DND-41 (cell line): ENCODE measurements at regions not wholly inside any gene's neighbourhood (a gene's known extent, or its start where the extent isn't known, plus 50 kb on each side); places are given as distances from the start of the nearest gene placed in this dataset.

Experiments used
- ATAC-seq: fragments of 200-7000 bp; cut with Tn5 transposase; 3 replicates; pipeline ENCODE4 v1.9.1; 2021; ENCODE audit warnings: low read depth; ENCODE audit not compliant: insufficient read depth
- DNase-seq: peaks from one replicate; pipeline ENCODE4 v3.0.0-alpha.2; 2020
- H2AFZ ChIP-seq: 2 replicates; pipeline ENCODE4 v1.6.0; 2012; ENCODE audit warnings: low read depth, low read length
- H3K27ac ChIP-seq: 2 replicates; pipeline ENCODE4 v1.5.1; 2012; ENCODE audit warnings: low read length, inconsistent platforms
- H3K27me3 ChIP-seq: fragments of 200-600 bp; sonication (generic); 2 replicates; pipeline ENCODE4 v1.6.0; 2012; ENCODE audit warnings: low read length, mild to moderate bottlenecking, inconsistent platforms; ENCODE audit not compliant: insufficient read depth, poor library complexity
- H3K36me3 ChIP-seq: 2 replicates; pipeline ENCODE4 v1.5.1; 2012; ENCODE audit warnings: low read length, inconsistent platforms; ENCODE audit not compliant: insufficient read depth
- H3K4me1 ChIP-seq: 2 replicates; pipeline ENCODE4 v1.5.1; 2012; ENCODE audit warnings: mild to moderate bottlenecking, low read length; ENCODE audit not compliant: insufficient read depth
- H3K4me2 ChIP-seq: 2 replicates; pipeline ENCODE4 v1.6.0; 2012; ENCODE audit warnings: mild to moderate bottlenecking, moderate library complexity, low read length, inconsistent platforms; ENCODE audit not compliant: insufficient read depth
- H3K4me3 ChIP-seq, 2 experiments: fragments of 200-600 bp in 1 of 2; shearing (Covaris generic) in 1 of 2; 2 replicates each; pipeline ENCODE4 v1.5.1; 2012 to 2016; ENCODE audit warnings: inconsistent platforms in 2 of 2, low read length in 2 of 2, mild to moderate bottlenecking in 2 of 2, low read depth in 1 of 2, moderate library complexity in 1 of 2
- H3K79me2 ChIP-seq: 2 replicates; pipeline ENCODE4 v1.6.0; 2012; ENCODE audit warnings: low read length, inconsistent platforms; ENCODE audit not compliant: insufficient read depth
- H3K9ac ChIP-seq: 2 replicates; pipeline ENCODE4 v1.6.0; 2012; ENCODE audit warnings: low read depth, mild to moderate bottlenecking, inconsistent platforms, low read length, moderate library complexity
- H3K9me3 ChIP-seq: 2 replicates; pipeline ENCODE4 v1.5.1; 2012; ENCODE audit warnings: low read length, moderate library complexity, mild to moderate bottlenecking, inconsistent platforms; ENCODE audit not compliant: insufficient read depth, severe bottlenecking
- H4K20me1 ChIP-seq: 2 replicates; pipeline ENCODE4 v1.6.0; 2012; ENCODE audit warnings: low read length; ENCODE audit not compliant: insufficient read depth
- EZH2 ChIP-seq: IDR thresholded peaks from 3 replicates; pipeline ENCODE4 v1.6.1; 2012; ENCODE audit warnings: borderline replicate concordance, low read depth, mild to moderate bottlenecking, moderate library complexity, low read length, inconsistent platforms; ENCODE audit not compliant: severe bottlenecking
- TF ChIP-seq, protein P1 (sequence below): IDR thresholded peaks from 2 replicates; pipeline ENCODE4 v1.5.1; 2012; ENCODE audit warnings: borderline replicate concordance, low read length, moderate library complexity, mild to moderate bottlenecking; ENCODE audit not compliant: poor library complexity, severe bottlenecking; ENCODE audit errors: extremely low read depth

DNA sequence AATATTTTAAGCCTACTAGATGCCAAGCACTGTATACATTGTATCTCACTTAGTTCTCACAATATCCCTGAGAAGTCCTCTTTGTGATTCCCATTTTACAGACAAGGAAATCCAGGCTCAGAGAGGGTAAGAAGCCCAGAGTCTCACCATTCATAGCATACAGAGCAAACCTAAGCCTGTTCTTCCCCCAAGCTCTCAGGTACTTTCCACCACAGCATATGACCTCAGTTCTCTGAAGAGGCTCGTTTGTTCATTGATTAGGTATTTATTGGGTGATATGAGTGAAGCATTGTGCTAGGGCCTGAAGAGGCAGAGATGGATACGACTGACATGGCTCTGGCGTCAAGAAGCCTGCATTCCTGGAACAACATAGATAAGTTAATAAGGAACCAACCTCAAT is 310.9 kb upstream of the UMPS start:
- no peaks in the 10 kb centered on the region; the same call in 1 of the 2 replicates for H4K20me1 ChIP-seq
- no peak overlapping the region for H3K4me2 ChIP-seq
- no peak overlapping the region for H3K4me3 ChIP-seq
- H3K79me2 ChIP-seq, result no peaks in the 10 kb centered on the region
- DNase-seq (no peak), ATAC-seq (no peak)
- no peak for TF ChIP-seq EZH2
- TF ChIP-seq, protein P1, sequence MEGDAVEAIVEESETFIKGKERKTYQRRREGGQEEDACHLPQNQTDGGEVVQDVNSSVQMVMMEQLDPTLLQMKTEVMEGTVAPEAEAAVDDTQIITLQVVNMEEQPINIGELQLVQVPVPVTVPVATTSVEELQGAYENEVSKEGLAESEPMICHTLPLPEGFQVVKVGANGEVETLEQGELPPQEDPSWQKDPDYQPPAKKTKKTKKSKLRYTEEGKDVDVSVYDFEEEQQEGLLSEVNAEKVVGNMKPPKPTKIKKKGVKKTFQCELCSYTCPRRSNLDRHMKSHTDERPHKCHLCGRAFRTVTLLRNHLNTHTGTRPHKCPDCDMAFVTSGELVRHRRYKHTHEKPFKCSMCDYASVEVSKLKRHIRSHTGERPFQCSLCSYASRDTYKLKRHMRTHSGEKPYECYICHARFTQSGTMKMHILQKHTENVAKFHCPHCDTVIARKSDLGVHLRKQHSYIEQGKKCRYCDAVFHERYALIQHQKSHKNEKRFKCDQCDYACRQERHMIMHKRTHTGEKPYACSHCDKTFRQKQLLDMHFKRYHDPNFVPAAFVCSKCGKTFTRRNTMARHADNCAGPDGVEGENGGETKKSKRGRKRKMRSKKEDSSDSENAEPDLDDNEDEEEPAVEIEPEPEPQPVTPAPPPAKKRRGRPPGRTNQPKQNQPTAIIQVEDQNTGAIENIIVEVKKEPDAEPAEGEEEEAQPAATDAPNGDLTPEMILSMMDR, result no peak
- no peak overlapping the region for H3K9ac ChIP-seq
- no peak overlapping the region for H3K27ac ChIP-seq
- H3K9me3 ChIP-seq, result no peaks in the 10 kb centered on the region
- H2AFZ ChIP-seq, result no peak overlapping the region
- H3K4me1 ChIP-seq, result no peaks in the 10 kb centered on the region
- no peaks in the 10 kb centered on the region for H3K36me3 ChIP-seq
- H3K27me3 ChIP-seq, result peaks cover 6% of the 10 kb centered on the region

DNA sequence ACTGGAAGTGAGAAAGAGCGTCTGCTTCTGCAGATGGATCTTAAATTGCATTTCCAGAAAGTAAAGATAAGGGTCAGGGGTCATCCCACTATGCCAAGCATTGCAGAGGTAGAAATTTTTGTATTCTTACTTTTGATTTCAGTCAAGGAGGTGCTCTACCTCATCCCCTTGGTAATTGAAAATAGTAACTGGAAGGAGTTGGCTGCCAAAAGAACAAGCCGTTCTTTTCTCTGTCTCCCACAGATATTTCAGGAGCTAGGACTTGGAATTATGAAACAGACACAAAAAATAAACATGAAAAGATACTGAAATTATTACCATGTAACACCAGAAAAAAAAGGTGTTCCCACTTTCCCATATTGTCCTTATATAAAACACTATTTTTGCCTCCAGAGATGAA is 309.9 kb upstream of the UMPS start:
- H3K27ac ChIP-seq, result no peak overlapping the region
- no peak for DNase-seq
- no peaks in the 10 kb centered on the region for H3K9me3 ChIP-seq
- no peak for TF ChIP-seq EZH2
- no peak overlapping the region for H2AFZ ChIP-seq
- ATAC-seq, result no peak
- H3K4me2 ChIP-seq, result no peak overlapping the region
- H3K4me3 ChIP-seq, result no peak overlapping the region
- H3K4me1 ChIP-seq, result no peaks in the 10 kb centered on the region
- H4K20me1 ChIP-seq, result no peaks in the 10 kb centered on the region
- H3K36me3 ChIP-seq, result no peaks in the 10 kb centered on the region
- peaks cover 6% of the 10 kb centered on the region for H3K27me3 ChIP-seq
- H3K9ac ChIP-seq, result no peak overlapping the region
- H3K79me2 ChIP-seq, result no peaks in the 10 kb centered on the region

DNA sequence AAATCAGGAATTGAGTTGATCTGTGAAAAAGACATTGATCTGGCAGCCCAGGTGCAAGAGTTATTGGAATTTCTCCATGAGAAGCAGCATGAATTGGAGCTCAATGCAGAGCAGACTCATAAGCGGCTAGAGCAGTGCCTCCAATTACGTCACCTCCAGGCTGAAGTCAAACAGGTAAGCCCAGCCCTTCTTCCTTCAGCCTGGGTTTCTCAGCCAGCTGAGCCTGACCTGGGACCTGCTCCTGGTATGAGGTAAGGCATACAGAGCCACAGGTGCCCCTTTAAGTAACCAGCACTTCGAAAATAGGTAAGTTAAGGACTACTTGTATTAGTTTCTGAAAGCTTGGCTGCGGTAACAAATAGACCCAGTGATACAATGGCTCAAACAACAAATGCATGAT is 307.4 kb upstream of the UMPS start:
- ATAC-seq, result no peak
- no peaks in the 10 kb centered on the region for H3K4me1 ChIP-seq

GRCh38 chr3:124424396-124424795 is 305.9 kb upstream of the UMPS start:
- no peak overlapping the region for H3K9ac ChIP-seq
- H3K4me3 ChIP-seq, result no peak overlapping the region
- H2AFZ ChIP-seq, result no peak overlapping the region
- no peak for ATAC-seq
- H3K79me2 ChIP-seq, result no peaks in the 10 kb centered on the region
- no peak overlapping the region for H3K27ac ChIP-seq
- peaks cover 6% of the 10 kb centered on the region for H3K27me3 ChIP-seq
- no peak for TF ChIP-seq EZH2
- TF ChIP-seq, protein P1, result no peak
- H3K4me2 ChIP-seq, result no peak overlapping the region
- no peak for DNase-seq
- no peaks in the 10 kb centered on the region for H4K20me1 ChIP-seq
- H3K4me1 ChIP-seq, result no peaks in the 10 kb centered on the region
- H3K36me3 ChIP-seq, result no peaks in the 10 kb centered on the region
- no peaks in the 10 kb centered on the region for H3K9me3 ChIP-seq

More for the DNA sequence above, 307.4 kb upstream of the UMPS start:
- TF ChIP-seq EZH2, result no peak
- TF ChIP-seq, protein P1, result no peak
- Histone ChIP-seq H3K79me2 (no peaks in the 10 kb centered on the region), H3K9me3 (no peaks in the 10 kb centered on the region), H3K4me3 (no peak overlapping the region), H4K20me1 (no peaks in the 10 kb centered on the region), H3K9ac (no peak overlapping the region), H3K36me3 (no peaks in the 10 kb centered on the region), H3K4me2 (no peak overlapping the region), H3K27me3 (peaks cover 6% of the 10 kb centered on the region), H3K27ac (no peak overlapping the region), H2AFZ (no peak overlapping the region)
- DNase-seq, result no peak
